A673 (cell line): ENCODE measurements at regions not wholly inside any gene's neighbourhood (a gene's known extent, or its start where the extent isn't known, plus 50 kb on each side); places are given as distances from the start of the nearest gene placed in this dataset.

Experiments used
- BruUV-seq: library from RNA; stranded (reverse); fragments of 400-500 nt; replicated peaks from 2 replicates; lab custom pipeline; 2021; lab: Mats Ljungman, UMichigan
- CTCF ChIA-PET: fragments of 300-600 bp; sonication (Branson Sonifier 250); formaldehyde crosslinking; loops from one replicate; lab custom pipeline; 2022; ENCODE audit warnings: antibody characterized with exemption; lab: Charles Lee
- POLR2A ChIA-PET: fragments of 300-600 bp; sonication (Branson Sonifier 250); formaldehyde crosslinking; loops from one replicate; lab custom pipeline; 2022; ENCODE audit warnings: antibody characterized with exemption; ENCODE audit not compliant: low non-redundant PET; lab: Charles Lee
- DNase-seq: peaks from one replicate; pipeline ENCODE4 v3.0.0-alpha.2; 2015; ENCODE audit warnings: low spot score
- H3K27ac ChIP-seq: fragments of 200-600 bp; sonication (generic); 2 replicates; pipeline ENCODE4 v1.5.1; 2016; ENCODE audit warnings: mixed run types, low read depth, mild to moderate bottlenecking, mixed read lengths, antibody characterized with exemption, low read length; ENCODE audit not compliant: poor library complexity, severe bottlenecking
- H3K27me3 ChIP-seq: fragments of 200-600 bp; sonication (generic); replicated peaks from 2 replicates; pipeline ENCODE4 v1.6.1; 2017; ENCODE audit warnings: mixed run types, low read depth, mild to moderate bottlenecking, mixed read lengths, antibody characterized with exemption, low read length; ENCODE audit not compliant: insufficient read depth, poor library complexity
- H3K36me3 ChIP-seq: fragments of 200-600 bp; sonication (generic); 2 replicates; pipeline ENCODE4 v1.6.1; 2016; ENCODE audit warnings: mixed run types, mild to moderate bottlenecking, mixed read lengths, antibody characterized with exemption, low read length; ENCODE audit not compliant: insufficient read depth, poor library complexity, severe bottlenecking
- H3K4me1 ChIP-seq: fragments of 200-600 bp; sonication (generic); 2 replicates; pipeline ENCODE4 v1.6.1; 2017; ENCODE audit warnings: mixed run types, mild to moderate bottlenecking, mixed read lengths, antibody characterized with exemption, low read length; ENCODE audit not compliant: insufficient read depth, poor library complexity, severe bottlenecking
- H3K4me3 ChIP-seq: fragments of 200-600 bp; sonication (generic); 2 replicates; pipeline ENCODE4 v1.5.1; 2016; ENCODE audit warnings: low read depth, mixed run types, mild to moderate bottlenecking, mixed read lengths, low read length; ENCODE audit not compliant: poor library complexity, severe bottlenecking
- H3K9me3 ChIP-seq: fragments of 200-600 bp; sonication (generic); 2 replicates; pipeline ENCODE4 v1.6.1; 2016; ENCODE audit warnings: mixed run types, low read depth, mild to moderate bottlenecking, mixed read lengths, antibody characterized with exemption, low read length; ENCODE audit not compliant: poor library complexity, severe bottlenecking
- CTCF ChIP-seq: fragments of 300-800, 200-600 bp; sonication (generic); conservative IDR thresholded peaks from 2 replicates; pipeline ENCODE4 v1.5.1; 2017; ENCODE audit warnings: low read depth, mild to moderate bottlenecking, antibody characterized with exemption, low read length, moderate library complexity, mixed read lengths
- EZH2 ChIP-seq: fragments of 200-600 bp; sonication (generic); IDR thresholded peaks from 2 replicates; pipeline ENCODE4 v1.6.1; 2017; ENCODE audit warnings: borderline replicate concordance, low read depth, mild to moderate bottlenecking, mixed read lengths, antibody characterized with exemption, low read length; ENCODE audit not compliant: poor library complexity, severe bottlenecking
- intact Hi-C: fragments of 100-400 bp; cut with micrococcal nuclease; formaldehyde crosslinking; loops from one replicate; pipeline ENCODE4 v1.10.0; 2022; ENCODE audit not compliant: unreplicated experiment

- ChIA-PET CTCF (no interaction called here), POLR2A (no interaction called here)
- Histone ChIP-seq H3K4me1 (no peaks in the 10 kb centered on the region), H3K27ac (no peak overlapping the region), H3K27me3 (no peaks in the 10 kb centered on the region), H3K36me3 (no peaks in the 10 kb centered on the region), H3K9me3 (peaks cover 5% of the 10 kb centered on the region), H3K4me3 (no peak overlapping the region)
- TF ChIP-seq EZH2: no peak
- no peak for TF ChIP-seq CTCF
- intact Hi-C loops: no loop called here
- DNase-seq: no peak
- BruUV-seq: no TSS peak
Observed at GRCh38 chr9:81381694-81382093, 307.7 kb downstream of the TLE1 start.

- DNase-seq: no peak
- H3K4me1 ChIP-seq: no peaks in the 10 kb centered on the region
- no TSS peak for BruUV-seq
- POLR2A ChIA-PET: no interaction called here
- H3K36me3 ChIP-seq: no peaks in the 10 kb centered on the region
- no peak for TF ChIP-seq CTCF
- H3K27me3 ChIP-seq: no peaks in the 10 kb centered on the region
- CTCF ChIA-PET: no interaction called here
- H3K9me3 ChIP-seq: peaks cover 5% of the 10 kb centered on the region
- no peak overlapping the region for H3K27ac ChIP-seq
- intact Hi-C loops: no loop called here
- H3K4me3 ChIP-seq: no peak overlapping the region
Observed at GRCh38 chr9:81380504-81381359, 308.6 kb downstream of the TLE1 start.

DNA sequence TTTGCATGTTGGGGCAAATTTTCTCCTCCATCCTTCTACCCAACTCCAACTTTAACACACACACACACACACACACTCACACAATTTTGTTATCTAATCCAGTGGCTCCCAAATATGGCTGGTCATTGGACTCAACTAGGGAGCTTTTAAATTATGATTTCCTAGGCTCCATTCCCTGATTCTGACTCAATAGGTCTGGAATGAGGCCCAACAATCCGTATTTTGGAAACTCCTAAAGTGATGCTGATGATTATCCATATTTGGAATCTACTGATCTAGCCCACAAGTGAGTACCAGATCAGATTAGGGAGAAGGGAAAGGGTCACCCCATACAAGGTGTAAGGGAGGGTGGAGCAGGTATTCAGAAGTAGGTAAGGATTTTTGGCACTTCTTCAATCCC, 309.7 kb downstream of the TLE1 start:
- intact Hi-C loops: no loop called here
- CTCF ChIA-PET: no interaction called here
- peaks cover 5% of the 10 kb centered on the region for H3K9me3 ChIP-seq
- H3K36me3 ChIP-seq: no peaks in the 10 kb centered on the region
- no peaks in the 10 kb centered on the region for H3K4me1 ChIP-seq
- DNase-seq: no peak
- no peak overlapping the region for H3K27ac ChIP-seq
- H3K4me3 ChIP-seq: no peak overlapping the region
- no TSS peak for BruUV-seq
- POLR2A ChIA-PET: no interaction called here
- H3K27me3 ChIP-seq: no peaks in the 10 kb centered on the region
- TF ChIP-seq EZH2: no peak

- ChIA-PET POLR2A (no interaction called here), CTCF (no interaction called here)
- Histone ChIP-seq H3K27ac (no peak overlapping the region), H3K9me3 (peaks cover 5% of the 10 kb centered on the region), H3K27me3 (no peaks in the 10 kb centered on the region), H3K4me1 (no peaks in the 10 kb centered on the region), H3K36me3 (no peaks in the 10 kb centered on the region), H3K4me3 (no peak overlapping the region)
- intact Hi-C loops: no loop called here
- TF ChIP-seq EZH2: no peak
- TF ChIP-seq CTCF: no peak
- DNase-seq: no peak
- no TSS peak for BruUV-seq
Observed at GRCh38 chr9:81377921-81378320, 311.4 kb downstream of the TLE1 start.
